HUES6 (cell line): ENCODE measurements at regions not wholly inside any gene's neighbourhood (a gene's known extent, or its start where the extent isn't known, plus 50 kb on each side); places are given as distances from the start of the nearest gene placed in this dataset.
"Not testable (repeated sequence)": the region's sequence is repeated elsewhere in the genome, so short reads cannot be mapped to it uniquely, and the experiment has no call there.

ENCODE experiments used
- H3K27ac ChIP-seq: 2 replicates; pipeline ENCODE4 v1.7.0; 2013; ENCODE audit warnings: low read depth, mild to moderate bottlenecking, low read length, inconsistent platforms
- H3K27me3 ChIP-seq: 2 replicates; pipeline ENCODE4 v1.6.1; 2013; ENCODE audit warnings: low read length; ENCODE audit not compliant: control insufficient read depth, insufficient read depth
- H3K36me3 ChIP-seq: 2 replicates; pipeline ENCODE4 v1.6.1; 2013; ENCODE audit warnings: low read length; ENCODE audit not compliant: control insufficient read depth, insufficient read depth
- H3K4me1 ChIP-seq: 2 replicates; pipeline ENCODE4 v1.6.1; 2013; ENCODE audit warnings: low read length; ENCODE audit not compliant: control insufficient read depth, insufficient read depth
- H3K4me3 ChIP-seq: 2 replicates; pipeline ENCODE4 v1.5.1; 2013; ENCODE audit warnings: low read depth, low read length
- H3K9ac ChIP-seq: one replicate; pipeline ENCODE4 v1.6.1; 2013; ENCODE audit warnings: mild to moderate bottlenecking, low read length
- H3K9me3 ChIP-seq: 2 replicates; pipeline ENCODE4 v1.6.1; 2013; ENCODE audit warnings: low read depth, low read length; ENCODE audit not compliant: control insufficient read depth, insufficient read depth

DNA sequence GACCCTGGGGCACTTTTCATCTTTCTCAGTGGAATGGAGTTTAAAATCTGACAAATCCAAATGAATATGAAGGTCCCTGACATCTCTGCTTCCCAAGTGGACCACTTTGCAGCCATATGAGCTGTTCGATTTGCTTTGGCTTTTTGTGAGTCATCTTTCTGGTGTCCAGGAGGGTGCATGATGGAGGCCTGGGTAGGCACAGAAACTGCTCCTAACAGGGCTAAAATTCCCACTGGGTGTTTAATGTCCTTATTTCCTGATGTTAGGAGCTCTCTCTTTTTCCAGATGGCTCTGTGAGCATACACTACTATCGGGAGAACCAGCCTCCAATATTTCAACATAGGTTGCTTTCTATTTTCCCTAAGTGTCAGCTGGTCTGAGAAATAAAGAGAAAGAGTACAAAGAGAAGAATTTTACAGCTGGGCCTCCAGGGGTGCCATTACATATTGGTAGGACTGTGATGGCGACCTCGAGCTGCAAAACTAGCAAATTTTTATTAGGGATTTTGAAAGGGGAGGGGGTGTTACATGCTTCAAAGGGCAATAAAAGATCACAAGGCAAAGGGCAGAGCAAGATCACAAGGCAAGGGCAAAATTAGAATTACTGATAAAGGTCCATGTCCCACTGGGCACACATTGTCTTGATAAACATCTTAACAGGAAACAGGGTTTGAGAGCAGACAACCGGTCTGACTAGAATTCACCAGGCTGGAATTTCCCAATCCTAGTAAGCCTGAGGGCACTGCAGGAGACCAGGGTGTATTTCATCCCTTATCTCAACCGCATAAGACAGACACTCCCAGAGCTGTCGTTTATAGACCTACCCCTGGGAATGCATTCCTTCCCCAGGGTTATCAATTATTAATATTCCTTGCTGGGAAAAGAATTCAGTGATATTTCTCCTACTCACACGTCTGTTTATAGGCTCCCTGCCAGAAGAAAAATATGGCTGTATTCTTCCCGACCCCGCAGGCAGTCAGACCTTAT is 236.7 kb upstream of the SGCD start:
- not testable (repeated sequence) for H3K27ac ChIP-seq, H3K4me1 ChIP-seq, H3K9ac ChIP-seq, H3K4me3 ChIP-seq, H3K36me3 ChIP-seq, H3K27me3 ChIP-seq
- peaks cover 39% of the 10 kb centered on the region for H3K9me3 ChIP-seq

DNA sequence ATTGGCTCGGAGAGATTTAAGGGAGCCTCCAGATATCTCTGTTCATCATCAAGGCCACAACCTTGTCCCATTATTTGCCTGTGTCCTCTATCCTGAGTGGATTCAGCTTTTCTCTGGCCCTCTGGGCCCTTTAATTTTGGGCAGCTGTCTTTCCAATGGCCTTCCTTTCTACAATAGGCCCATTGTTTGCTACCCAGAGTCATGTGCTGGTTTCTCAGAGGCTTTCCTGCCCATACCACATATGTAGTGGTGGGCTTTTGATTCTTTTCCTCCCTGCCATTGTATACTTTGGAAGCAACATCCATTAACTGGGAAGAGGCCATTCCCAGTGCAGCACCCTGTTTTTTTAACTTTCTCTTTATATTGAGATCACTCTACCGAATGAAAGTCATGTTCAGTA is 233.9 kb upstream of the SGCD start:
- H3K4me3 ChIP-seq: no peak overlapping the region
- H3K4me1 ChIP-seq: no peaks in the 10 kb centered on the region
- H3K36me3 ChIP-seq: no peaks in the 10 kb centered on the region
- H3K9me3 ChIP-seq: peaks cover 37% of the 10 kb centered on the region
- H3K9ac ChIP-seq: no peak overlapping the region
- no peak overlapping the region for H3K27ac ChIP-seq
- H3K27me3 ChIP-seq: no peaks in the 10 kb centered on the region

DNA sequence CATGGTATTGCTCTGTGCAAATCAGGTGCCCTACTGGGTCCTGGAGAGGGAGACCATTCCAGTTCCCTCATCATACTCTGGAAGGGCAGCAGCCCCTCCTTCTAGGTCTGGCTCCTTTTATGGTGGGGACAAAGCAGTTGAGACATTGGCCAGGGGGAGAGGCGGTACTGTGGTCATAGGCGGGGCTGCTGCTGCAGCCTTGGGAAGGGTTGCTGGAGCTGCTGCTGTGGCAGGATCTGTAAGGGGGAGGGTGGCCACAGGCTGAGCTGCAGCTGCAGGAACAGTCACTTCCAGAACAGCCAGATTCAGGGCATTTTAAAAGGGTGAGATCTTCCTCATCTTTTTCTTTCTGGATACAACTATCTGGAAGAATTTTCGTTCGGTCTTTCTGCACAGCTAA is 233.0 kb upstream of the SGCD start:
- Histone ChIP-seq H3K9ac (no peak overlapping the region), H3K9me3 (peaks cover 29% of the 10 kb centered on the region), H3K36me3 (no peaks in the 10 kb centered on the region), H3K4me3 (no peak overlapping the region), H3K27me3 (no peaks in the 10 kb centered on the region), H3K4me1 (no peaks in the 10 kb centered on the region), H3K27ac (no peak overlapping the region)

DNA sequence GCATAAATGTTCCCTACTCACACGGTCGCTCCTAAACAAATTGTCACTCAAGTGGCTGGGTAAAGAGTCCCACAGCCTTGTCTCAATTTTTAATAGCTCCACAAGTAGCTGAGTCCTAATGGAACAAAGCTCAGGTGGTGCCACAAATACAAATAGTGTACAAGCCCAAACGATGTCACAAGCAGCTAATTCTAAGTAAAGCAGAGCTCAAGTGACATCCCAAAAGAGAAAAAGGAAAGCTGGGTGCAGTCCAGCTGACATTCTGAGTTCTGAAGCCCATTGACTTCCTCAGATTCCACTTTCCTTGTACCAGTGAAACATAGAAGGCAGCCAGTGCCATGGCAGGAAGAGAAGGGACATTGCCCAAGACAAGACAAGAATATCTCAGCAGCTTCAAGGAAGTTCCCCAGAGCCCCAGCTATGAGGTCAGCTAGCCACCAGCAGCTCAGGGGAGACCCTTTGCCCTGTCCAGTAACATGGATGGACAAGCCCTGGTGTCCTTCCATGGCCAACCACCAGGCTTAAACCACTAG is 231.2 kb upstream of the SGCD start:
- Histone ChIP-seq H3K4me3 (no peak overlapping the region), H3K9me3 (peaks cover 15% of the 10 kb centered on the region), H3K27me3 (no peaks in the 10 kb centered on the region), H3K36me3 (no peaks in the 10 kb centered on the region), H3K4me1 (no peaks in the 10 kb centered on the region), H3K9ac (no peak overlapping the region), H3K27ac (no peak overlapping the region)

DNA sequence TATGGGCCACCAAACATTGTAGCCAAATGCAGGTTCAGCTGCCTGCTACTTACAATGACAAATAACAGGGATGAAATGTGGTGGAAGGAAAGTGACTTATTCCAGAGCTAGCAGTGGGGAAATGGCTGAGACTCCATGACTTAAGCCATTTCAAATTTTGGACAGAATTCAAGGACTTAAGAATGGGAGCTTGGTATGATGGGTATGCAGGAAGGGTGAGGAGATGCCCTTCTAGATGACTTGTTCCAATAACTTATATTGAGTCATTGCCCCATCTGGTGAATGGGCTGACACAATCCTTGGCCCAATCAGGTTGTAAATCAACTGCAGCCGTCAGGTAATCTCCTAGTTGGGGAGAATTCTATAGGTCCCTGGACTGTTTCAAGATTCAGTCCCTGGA is 230.7 kb upstream of the SGCD start:
- H3K9me3 ChIP-seq: peaks cover 13% of the 10 kb centered on the region
- no peak overlapping the region for H3K9ac ChIP-seq
- no peaks in the 10 kb centered on the region for H3K27me3 ChIP-seq
- H3K36me3 ChIP-seq: no peaks in the 10 kb centered on the region
- no peaks in the 10 kb centered on the region for H3K4me1 ChIP-seq
- H3K4me3 ChIP-seq: no peak overlapping the region
- H3K27ac ChIP-seq: no peak overlapping the region

DNA sequence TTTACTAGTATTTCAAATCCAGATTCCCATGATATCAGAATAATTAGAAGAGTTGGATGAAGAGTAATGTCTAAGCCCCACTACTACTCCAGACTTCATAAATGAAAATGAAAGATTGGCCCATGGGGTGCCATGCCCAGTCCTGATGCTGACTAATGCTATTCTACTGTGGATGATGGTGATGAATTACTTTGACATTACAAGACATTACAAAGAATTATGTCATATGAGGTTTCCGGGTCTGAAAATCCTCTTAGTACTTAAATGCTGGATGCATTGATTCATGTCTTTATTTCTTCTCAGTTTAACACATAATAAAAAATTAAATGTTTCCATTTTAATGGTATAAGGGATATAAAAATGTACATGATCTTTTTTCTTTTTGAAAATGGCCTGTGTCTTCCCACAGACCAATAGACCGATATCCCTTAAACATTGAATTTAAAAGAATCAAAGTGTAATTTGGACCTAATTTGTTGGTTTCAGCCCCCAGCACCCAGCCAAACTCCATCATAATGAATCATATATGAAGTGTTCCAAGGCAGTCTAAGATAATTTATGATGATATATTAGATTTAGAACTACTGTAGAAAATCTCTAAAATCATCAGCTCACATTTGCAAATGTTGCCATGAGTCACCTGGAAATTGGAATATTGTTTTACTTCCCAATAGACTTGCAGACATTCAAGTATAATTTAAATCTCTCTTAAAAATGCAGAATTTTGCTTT is 223.6 kb upstream of the SGCD start:
- H3K9ac ChIP-seq: no peak overlapping the region
- H3K27ac ChIP-seq: no peak overlapping the region
- no peaks in the 10 kb centered on the region for H3K9me3 ChIP-seq
- no peak overlapping the region for H3K4me3 ChIP-seq
- H3K27me3 ChIP-seq: no peaks in the 10 kb centered on the region
- H3K4me1 ChIP-seq: peaks cover 6% of the 10 kb centered on the region; the same call in 1 of the 2 replicates
- H3K36me3 ChIP-seq: no peaks in the 10 kb centered on the region

DNA sequence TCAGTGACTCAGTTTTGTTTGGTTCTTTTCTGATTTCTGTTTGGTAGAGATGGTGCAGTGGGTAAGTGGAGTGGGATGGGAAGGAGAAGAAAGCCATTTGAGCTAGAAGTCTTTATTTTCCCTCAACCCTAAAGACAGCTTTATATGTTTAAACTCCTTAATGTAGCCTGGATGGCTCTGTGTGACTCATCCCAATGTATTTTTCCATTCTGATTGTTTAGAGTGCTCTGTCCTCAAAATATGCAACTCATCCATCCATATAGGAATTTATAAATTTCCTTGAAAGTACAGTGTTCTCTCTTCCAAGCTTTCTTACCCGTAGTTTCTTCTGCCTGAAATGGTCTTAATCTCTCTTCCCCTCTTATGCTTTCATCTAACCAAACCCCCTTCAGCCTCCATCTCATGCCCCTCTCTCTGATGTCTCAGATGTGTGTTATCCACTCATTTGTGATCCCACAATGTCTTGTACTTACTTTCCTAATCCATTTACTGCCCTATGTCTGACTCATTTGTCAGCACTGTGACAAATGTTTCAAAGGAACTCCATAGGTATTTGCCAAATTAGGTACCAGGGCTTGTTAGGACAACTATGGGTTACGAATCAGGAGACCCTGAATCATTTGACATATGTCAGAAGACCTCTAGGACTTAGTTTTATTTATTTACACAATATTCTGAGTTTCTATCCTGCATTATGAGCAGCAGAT is 217.5 kb upstream of the SGCD start:
- no peaks in the 10 kb centered on the region for H3K9me3 ChIP-seq
- no peak overlapping the region for H3K4me3 ChIP-seq
- H3K9ac ChIP-seq: no peak overlapping the region
- no peak overlapping the region for H3K27ac ChIP-seq
- H3K36me3 ChIP-seq: no peaks in the 10 kb centered on the region
- H3K4me1 ChIP-seq: peaks cover 4% of the 10 kb centered on the region; the same call in 1 of the 2 replicates
- H3K27me3 ChIP-seq: no peaks in the 10 kb centered on the region

DNA sequence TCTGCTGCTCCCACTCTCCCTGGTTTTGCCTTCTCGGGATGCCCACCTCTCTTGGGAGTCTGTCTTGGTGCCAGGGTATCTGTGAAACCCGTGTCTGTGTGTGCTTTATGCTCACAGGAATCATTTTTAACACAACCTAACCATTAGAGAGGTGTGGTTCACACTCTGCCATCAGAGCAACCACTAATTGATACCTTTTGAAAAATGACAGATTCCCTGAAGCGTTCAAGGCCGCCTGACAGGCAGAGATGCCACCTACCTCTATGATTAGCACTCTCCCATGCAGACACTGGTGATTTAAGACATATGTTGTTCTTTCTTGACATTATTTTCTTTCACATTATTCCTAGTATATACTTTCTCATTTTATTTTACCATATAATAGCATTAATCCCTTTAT is 207.3 kb upstream of the SGCD start:
- Histone ChIP-seq H3K4me3 (no peak overlapping the region), H3K9me3 (no peaks in the 10 kb centered on the region), H3K36me3 (no peaks in the 10 kb centered on the region), H3K9ac (no peak overlapping the region), H3K4me1 (no peaks in the 10 kb centered on the region), H3K27ac (no peak overlapping the region), H3K27me3 (no peaks in the 10 kb centered on the region)

DNA sequence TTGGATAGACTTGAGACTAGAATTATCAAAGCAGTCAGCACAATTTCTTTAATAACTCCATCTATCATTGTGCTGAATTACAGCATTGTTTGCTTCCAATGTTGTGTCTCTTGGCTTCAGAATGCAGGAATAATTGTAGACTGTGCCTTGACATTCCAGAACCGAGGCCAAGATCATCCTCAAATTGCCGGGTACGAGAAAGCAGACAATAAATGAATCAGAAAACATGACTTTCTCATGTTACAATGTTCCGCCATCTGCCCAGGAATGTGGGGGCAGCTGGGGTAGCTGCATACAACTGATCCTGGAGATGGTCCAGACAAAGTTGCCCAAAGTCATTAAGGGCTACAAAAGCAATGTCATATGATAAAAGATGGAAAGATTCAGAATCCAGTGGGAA is 206.2 kb upstream of the SGCD start:
- Histone ChIP-seq H3K9ac (no peak overlapping the region), H3K4me3 (no peak overlapping the region), H3K27ac (no peak overlapping the region), H3K36me3 (no peaks in the 10 kb centered on the region), H3K4me1 (no peaks in the 10 kb centered on the region), H3K9me3 (no peaks in the 10 kb centered on the region), H3K27me3 (no peaks in the 10 kb centered on the region)

DNA sequence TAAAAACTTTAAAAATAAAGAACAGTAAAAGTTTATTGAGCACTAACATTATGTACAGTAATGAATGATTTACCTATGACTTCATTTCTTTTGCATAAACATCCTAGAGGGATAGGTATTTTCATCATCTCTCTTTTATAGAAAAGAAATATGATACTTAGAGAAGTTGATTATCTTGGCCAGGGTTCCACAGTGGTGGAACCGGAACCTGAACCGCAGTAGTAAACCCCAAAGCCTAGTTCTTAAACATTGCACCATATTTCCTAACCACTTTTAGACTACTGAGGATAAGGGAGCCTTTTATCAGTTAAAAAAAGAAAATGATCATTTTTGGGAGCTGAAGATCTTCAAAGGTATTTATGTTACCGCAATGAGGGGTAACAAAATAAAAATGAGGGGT is 205.7 kb upstream of the SGCD start:
- no peaks in the 10 kb centered on the region for H3K4me1 ChIP-seq
- H3K27me3 ChIP-seq: no peaks in the 10 kb centered on the region
- no peak overlapping the region for H3K4me3 ChIP-seq
- H3K27ac ChIP-seq: no peak overlapping the region
- H3K9me3 ChIP-seq: no peaks in the 10 kb centered on the region
- no peaks in the 10 kb centered on the region for H3K36me3 ChIP-seq
- no peak overlapping the region for H3K9ac ChIP-seq
